HEK293T (cell line): ENCODE measurements at regions not wholly inside any gene's neighbourhood (a gene's known extent, or its start where the extent isn't known, plus 50 kb on each side); places are given as distances from the start of the nearest gene placed in this dataset.

ENCODE experiments used
- ARNT ChIP-seq: fragments of 450-650 bp; IDR thresholded peaks from 2 replicates; pipeline ENCODE4 v1.6.1; 2017; ENCODE audit warnings: mild to moderate bottlenecking
- BHLHE40 ChIP-seq: fragments of 450-650 bp; IDR thresholded peaks from 2 replicates; pipeline ENCODE4 v1.6.1; 2016; ENCODE audit warnings: mild to moderate bottlenecking, moderate library complexity, borderline replicate concordance
- ELF4 ChIP-seq: fragments of 450-650 bp; IDR thresholded peaks from 2 replicates; pipeline ENCODE4 v1.6.1; 2017; ENCODE audit warnings: antibody characterized with exemption
- FOXA1 ChIP-seq: fragments of 450-650 bp; IDR thresholded peaks from 2 replicates; pipeline ENCODE4 v1.6.1; 2016; ENCODE audit warnings: mild to moderate bottlenecking
- FOXK2 ChIP-seq: fragments of 450-650 bp; IDR thresholded peaks from 2 replicates; pipeline ENCODE4 v1.6.1; 2016; ENCODE audit warnings: mild to moderate bottlenecking
- FOXM1 ChIP-seq: fragments of 450-650 bp; IDR thresholded peaks from 2 replicates; pipeline ENCODE4 v1.6.1; 2017; ENCODE audit warnings: mild to moderate bottlenecking, borderline replicate concordance
- L3MBTL2 ChIP-seq: fragments of 450-650 bp; conservative IDR thresholded peaks from 2 replicates; pipeline ENCODE4 v1.6.1; 2016; ENCODE audit warnings: mild to moderate bottlenecking
- LEF1 ChIP-seq: fragments of 450-650 bp; IDR thresholded peaks from 2 replicates; pipeline ENCODE4 v1.6.1; 2017; ENCODE audit warnings: mild to moderate bottlenecking, borderline replicate concordance
- NFRKB ChIP-seq: fragments of 450-650 bp; IDR thresholded peaks from 2 replicates; pipeline ENCODE4 v1.6.1; 2016; ENCODE audit warnings: mild to moderate bottlenecking, moderate library complexity
- PKNOX1 ChIP-seq: fragments of 450-650 bp; IDR thresholded peaks from 2 replicates; pipeline ENCODE4 v1.6.1; 2016
- SP1 ChIP-seq: fragments of 450-650 bp; IDR thresholded peaks from 2 replicates; pipeline ENCODE4 v1.6.1; 2017
- TARDBP ChIP-seq: fragments of 450-650 bp; IDR thresholded peaks from 2 replicates; pipeline ENCODE4 v1.6.1; 2016
- ZNF384 ChIP-seq: fragments of 450-650 bp; IDR thresholded peaks from 2 replicates; pipeline ENCODE4 v1.6.1; 2016

DNA sequence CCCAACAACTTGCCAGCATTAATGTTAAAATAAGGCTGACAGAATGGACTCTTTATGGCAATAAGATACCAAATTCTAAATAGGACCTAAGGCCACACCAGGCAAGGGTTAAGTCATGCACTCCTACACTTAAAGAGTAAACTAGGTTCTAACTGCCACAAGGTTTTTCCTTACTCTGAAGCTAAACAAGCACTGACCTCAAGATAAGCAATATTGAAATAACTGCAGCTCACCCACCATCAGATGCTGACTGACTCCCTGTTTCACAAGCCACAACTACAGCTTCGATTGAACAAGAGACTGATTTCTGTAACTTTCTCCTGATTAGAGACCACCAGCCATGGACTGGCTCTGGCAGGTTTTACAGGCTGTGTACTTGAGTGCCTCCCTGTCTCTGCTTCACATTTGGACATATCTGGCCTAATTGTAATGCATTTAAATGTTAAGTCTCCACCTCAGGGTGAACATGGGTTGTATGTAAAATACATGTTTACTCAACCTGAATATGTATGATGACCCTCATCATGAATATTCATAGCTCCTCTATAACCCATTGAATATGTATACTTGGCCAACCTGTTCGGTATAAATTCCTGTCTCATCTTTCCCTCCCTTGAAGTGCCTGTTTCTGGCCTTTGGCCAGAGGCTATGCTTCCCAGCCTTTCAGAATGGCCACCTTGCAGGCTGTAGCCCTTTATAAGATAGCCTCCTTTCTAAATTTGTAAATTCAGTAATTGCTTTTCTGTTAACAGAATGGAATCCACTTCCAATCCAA, 70.5 kb upstream of the DAAM1 start:
- no peak for TF ChIP-seq BHLHE40
- TF ChIP-seq FOXM1, result no peak
- TF ChIP-seq LEF1, result no peak
- no peak for TF ChIP-seq PKNOX1
- TF ChIP-seq TARDBP, result no peak
- no peak for TF ChIP-seq ZNF384
- no peak for TF ChIP-seq SP1
- no peak for TF ChIP-seq ELF4
- TF ChIP-seq ARNT, result no peak
- no peak for TF ChIP-seq FOXK2
- no peak for TF ChIP-seq NFRKB
- no peak for TF ChIP-seq FOXA1
- TF ChIP-seq L3MBTL2, result no peak
